Esophagus muscularis mucosa (tissue), 3 donors: ENCODE measurements at regions not wholly inside any gene's neighbourhood (a gene's known extent, or its start where the extent isn't known, plus 50 kb on each side); places are given as distances from the start of the nearest gene placed in this dataset.

Experiments used
- CTCF ChIP-seq, 3 experiments: fragments of 200-600 bp in 2 of 3; fragments of 450-650 bp in 1 of 3; sonication (generic) in 2 of 3; IDR thresholded peaks; one replicate each; pipeline ENCODE4 v1.5.1; 2017 to 2019; ENCODE audit warnings: antibody characterized with exemption in 3 of 3, mild to moderate bottlenecking in 2 of 3, moderate library complexity in 1 of 3
- POLR2AphosphoS5 ChIP-seq, 2 donors: sonication (generic); formaldehyde crosslinking; IDR thresholded peaks; one replicate each; pipeline ENCODE4 v1.6.1; 2017; ENCODE audit warnings: antibody characterized with exemption in 2 of 2

DNA sequence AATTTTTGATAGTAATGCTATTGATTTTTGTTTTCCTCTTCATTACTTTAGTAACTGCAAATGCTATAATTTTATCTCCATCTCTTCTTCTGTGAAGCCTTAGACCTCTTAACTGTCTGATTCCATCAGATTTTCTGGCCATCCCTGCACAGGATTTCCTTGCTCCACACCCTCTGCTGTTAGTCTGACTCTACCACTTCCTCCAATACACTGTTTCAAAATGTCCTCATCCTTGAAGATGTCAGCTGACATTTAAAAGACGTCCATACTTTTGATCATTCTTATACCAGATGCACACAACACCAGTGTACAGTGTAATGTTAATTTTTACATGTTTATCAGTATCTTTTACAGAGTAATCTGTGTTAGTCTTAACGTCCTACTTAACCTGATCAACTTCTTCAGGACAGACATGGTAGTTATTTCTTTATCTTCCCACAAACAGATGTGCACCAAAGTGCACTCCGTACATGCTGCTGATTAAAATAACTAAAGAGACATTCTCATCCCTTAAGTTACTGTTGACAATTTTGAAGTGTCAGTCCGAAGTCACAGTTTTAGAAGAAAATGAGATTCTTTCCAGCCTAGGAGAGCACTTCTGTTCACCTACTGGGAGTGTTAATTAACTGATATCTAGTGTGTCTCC is 102.4 kb upstream of the RASGRP1 start:
- no peak for TF ChIP-seq CTCF (IDR thresholded peaks at IDR 0.05)
- no peak for TF ChIP-seq POLR2AphosphoS5 (IDR thresholded peaks at IDR 0.05)
